HG03039 (cell line): ENCODE measurements at regions not wholly inside any gene's neighbourhood (a gene's known extent, or its start where the extent isn't known, plus 50 kb on each side); places are given as distances from the start of the nearest gene placed in this dataset.
"Not testable (repeated sequence)": the region's sequence is repeated elsewhere in the genome, so short reads cannot be mapped to it uniquely, and the experiment has no call there.

ENCODE experiments used
- ATAC-seq: cut with Tn5 transposase; IDR thresholded peaks from one replicate; pipeline ENCODE4 v1.9.1; 2021; ENCODE audit warnings: mild to moderate bottlenecking, moderate library complexity; ENCODE audit not compliant: unreplicated experiment

- no peak for ATAC-seq
Measured at GRCh38 chr11:79522626-79523025, 81.8 kb upstream of the TENM4 start.

DNA sequence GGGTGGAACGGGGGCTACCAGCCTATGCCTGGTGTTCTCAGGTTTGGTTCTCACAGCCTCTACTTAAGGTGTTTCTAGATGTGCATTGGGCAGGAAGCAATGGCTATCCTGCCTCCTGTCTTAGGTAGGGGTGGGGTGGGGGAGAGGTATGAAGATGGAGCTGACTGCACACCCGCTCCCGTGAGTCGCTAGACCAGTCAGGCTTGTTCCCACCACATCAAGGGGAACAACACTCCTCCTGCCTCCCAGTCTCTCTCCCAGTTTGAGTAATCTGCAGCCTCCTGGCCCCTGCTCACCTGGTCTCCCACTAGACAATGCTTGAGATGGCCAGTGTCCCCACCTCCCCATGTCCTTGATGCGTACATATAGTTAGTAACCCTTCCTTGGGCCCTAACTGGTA, 79.3 kb upstream of the TENM4 start:
- ATAC-seq: no peak

DNA sequence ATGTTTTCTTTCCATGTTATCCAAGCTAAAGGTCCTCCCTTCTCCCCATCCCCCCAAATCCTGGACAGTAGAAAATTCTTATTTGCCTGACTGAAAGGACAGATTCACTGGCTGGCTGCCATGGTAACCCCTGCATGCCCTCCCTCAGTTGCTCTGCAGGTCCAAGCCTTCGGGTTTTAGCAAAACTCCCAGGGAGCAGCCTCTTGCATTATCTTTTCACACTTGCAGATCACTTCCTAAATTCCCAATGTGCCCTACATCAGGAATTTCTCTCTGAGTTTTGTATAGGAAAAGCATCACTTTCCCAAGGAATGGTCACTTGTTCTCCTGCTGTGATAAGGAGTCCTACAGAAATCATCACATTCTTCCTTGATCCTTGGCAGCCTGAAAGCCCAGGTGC, 75.0 kb upstream of the TENM4 start:
- no peak for ATAC-seq

- no peak for ATAC-seq
Measured at GRCh38 chr11:79514695-79515094, 73.9 kb upstream of the TENM4 start.

DNA sequence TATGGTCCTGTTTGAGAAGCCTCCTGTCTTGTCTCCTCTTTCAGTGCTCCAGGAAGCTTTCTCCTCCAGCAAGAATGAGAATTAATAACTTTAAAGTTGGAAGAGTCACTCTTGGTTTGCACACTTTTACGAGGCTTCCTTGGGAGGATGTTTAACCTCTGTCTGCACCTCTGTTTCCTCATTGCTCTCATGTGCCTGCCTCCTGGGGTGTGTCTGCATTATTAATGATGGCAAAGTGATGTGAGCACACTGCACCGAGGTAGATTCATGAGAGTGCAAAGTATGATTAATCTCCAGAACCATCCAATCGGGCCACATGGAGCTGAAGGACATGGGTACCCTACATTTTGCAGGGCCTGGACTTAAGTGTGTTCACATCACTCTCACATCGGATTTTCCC, 73.5 kb upstream of the TENM4 start:
- no peak for ATAC-seq

DNA sequence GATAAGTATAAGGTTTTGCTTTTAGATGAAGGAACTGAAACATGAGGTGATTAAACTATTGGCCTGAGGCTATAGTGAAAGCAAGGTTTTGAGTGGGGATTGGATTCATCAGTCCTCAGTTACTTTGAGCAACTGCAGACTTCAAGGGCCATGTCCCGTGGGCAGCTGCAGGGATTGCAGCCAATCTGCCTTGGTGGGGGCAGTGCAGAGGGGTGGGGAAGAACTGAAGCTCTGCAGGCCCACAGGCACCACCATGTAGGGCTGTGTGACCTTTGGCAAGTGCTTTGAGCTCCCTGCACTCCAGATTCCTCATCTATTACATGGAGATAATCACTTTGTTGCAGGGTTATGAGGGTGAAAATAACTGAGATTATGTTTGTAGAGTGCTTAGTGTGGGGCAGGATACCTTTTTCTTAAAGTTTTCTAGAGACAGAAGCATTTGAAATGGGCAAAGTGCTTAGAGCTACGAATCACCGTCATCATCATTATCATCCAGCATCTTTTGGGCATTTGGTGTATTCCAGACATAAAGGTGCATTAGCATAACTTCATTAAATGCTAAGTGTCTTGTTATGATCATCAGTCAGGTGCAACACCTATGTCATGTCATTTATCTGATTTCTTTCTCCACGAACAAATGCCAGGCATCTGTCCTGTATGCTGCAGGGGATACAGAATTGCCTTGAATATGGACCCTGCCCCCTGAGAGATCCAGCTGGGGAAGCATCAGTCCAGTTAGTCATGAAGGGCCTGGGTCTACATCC, 72.1 kb upstream of the TENM4 start:
- ATAC-seq: no peak

- no peak for ATAC-seq
Measured at GRCh38 chr11:79510960-79511359, 70.1 kb upstream of the TENM4 start.

- ATAC-seq: no peak
Measured at GRCh38 chr11:79508461-79508860, 67.6 kb upstream of the TENM4 start.

DNA sequence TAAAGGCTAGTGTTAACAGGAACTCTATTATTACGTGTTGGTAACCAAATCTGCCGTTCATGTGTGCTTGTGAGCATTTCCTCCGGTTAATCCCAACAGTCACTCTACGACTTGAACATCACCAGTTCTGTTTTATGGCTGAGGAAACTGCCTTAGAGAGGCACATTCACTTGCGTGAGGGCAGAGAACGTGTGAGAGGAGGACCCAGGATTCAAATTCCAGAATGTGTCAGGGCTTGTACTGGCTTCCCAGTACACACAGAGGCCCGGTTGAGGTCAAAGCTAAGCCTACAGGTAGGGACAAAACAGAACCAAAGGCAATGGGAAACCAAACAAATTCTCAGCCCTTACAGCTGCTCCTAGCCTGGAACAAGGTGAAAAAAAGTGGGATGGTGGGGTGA, 66.9 kb upstream of the TENM4 start:
- no peak for ATAC-seq

GRCh38 chr11:79506734-79507344, 66.0 kb upstream of the TENM4 start:
- ATAC-seq: no peak

DNA sequence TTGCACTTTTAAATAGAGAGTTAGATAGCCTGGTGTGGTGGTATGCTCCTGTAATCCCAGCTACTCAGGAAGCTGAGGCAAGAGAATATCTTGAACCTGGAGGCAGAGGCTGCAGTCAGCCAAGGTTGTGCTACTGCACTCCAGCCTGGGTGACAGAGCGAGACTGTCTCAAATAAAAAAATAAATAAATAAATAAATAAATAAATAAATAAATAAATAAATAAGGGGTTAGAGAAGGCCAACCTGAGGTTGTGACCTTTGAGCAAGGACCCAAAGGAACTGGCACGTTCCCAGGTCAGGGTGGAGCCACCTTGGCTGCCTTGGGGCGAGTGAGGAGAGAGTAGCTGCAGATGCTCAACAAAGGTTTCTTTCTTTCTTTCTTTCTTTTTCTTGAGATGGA, 65.3 kb upstream of the TENM4 start:
- ATAC-seq: no peak

GRCh38 chr11:79503028-79503427, 62.2 kb upstream of the TENM4 start:
- no peak for ATAC-seq

DNA sequence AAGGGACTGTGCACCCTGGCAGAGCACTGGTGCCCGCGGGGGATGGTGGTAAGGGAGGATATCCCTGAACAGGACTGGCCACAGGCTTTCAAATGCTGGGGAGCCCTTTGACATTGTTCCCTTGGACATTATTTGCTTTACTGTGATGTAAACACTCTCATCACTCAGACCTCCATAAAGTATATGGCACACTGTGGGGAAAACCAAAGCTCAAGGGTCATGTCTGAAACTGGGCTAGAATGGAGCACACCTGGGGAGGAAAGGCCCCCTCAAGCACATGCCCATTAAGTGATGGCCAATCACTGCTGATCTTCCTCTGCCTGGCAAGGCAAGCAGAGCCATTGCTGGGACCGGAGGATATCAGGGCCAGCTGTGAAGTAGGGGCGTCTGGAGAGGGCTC, 60.9 kb upstream of the TENM4 start:
- no peak for ATAC-seq

GRCh38 chr11:79499929-79500328, 59.1 kb upstream of the TENM4 start:
- ATAC-seq: not testable (repeated sequence)

DNA sequence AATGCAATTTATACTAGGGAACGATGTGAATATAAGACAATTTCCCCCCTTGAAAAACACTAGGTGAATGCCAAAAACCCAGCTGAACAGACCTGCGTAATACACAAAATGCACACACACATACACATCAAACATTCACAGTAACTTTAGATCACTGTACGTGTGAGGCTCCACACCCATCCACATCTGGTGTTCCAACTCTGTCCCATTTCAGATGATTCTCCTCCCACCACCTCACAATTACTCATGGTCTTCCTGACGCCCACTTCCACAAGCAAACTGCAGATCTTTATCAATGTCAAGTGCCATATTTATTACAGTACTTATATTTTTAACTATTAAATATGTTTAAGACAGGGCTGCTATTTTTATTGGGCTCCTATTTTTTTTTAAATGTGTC, 57.8 kb upstream of the TENM4 start:
- ATAC-seq: no peak

GRCh38 chr11:79493555-79494171, 52.8 kb upstream of the TENM4 start:
- peak; percentile 76 for ATAC-seq

DNA sequence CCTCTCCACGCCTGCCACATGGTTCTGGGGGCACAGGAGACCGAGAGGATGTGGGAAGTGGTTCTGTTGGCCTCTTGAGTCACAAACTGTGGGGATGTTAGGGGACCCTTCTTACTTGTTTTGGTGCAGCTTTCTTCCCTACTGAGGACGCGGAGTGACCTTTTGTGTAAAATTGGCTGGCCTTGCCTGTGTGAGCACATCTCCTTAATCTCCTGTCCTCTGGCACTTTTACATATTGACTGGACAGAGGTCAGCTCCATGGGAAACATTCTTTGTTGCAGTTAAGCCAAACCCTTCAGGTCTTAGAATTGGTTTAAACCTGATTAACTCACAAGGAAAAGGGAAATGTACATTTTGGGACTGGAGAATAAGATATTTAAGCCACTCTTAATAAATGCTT, 51.2 kb upstream of the TENM4 start:
- ATAC-seq: no peak
